Trophoblast cell (in vitro differentiated cells and primary cell): ENCODE measurements at regions not wholly inside any gene's neighbourhood (a gene's known extent, or its start where the extent isn't known, plus 50 kb on each side); places are given as distances from the start of the nearest gene placed in this dataset.

ENCODE experiments used
- DNase-seq, 2 donors: peaks; one replicate each; pipeline ENCODE4 v3.0.0-alpha.2; 2016
- H2AFZ ChIP-seq: 2 replicates; pipeline ENCODE4 v1.6.1; 2013; ENCODE audit warnings: low read length, moderate library complexity, mild to moderate bottlenecking; ENCODE audit not compliant: insufficient read depth, poor library complexity
- H2AK5ac ChIP-seq: 2 replicates; pipeline ENCODE4 v1.6.1; 2013; ENCODE audit warnings: mild to moderate bottlenecking, low read length
- H2BK120ac ChIP-seq: 2 replicates; pipeline ENCODE4 v1.6.1; 2013; ENCODE audit warnings: low read length, mild to moderate bottlenecking, moderate library complexity; ENCODE audit not compliant: insufficient read depth, poor library complexity
- H2BK12ac ChIP-seq: 2 replicates; pipeline ENCODE4 v1.6.1; 2013; ENCODE audit warnings: mild to moderate bottlenecking, low read length, moderate library complexity
- H2BK5ac ChIP-seq: 2 replicates; pipeline ENCODE4 v1.6.1; 2013; ENCODE audit warnings: low read length, low read depth, moderate library complexity, mild to moderate bottlenecking; ENCODE audit not compliant: poor library complexity
- H3K14ac ChIP-seq: 2 replicates; pipeline ENCODE4 v1.6.1; 2013; ENCODE audit warnings: mild to moderate bottlenecking, low read length
- H3K18ac ChIP-seq: 2 replicates; pipeline ENCODE4 v1.6.1; 2013; ENCODE audit warnings: mild to moderate bottlenecking, low read length
- H3K23ac ChIP-seq: 2 replicates; pipeline ENCODE4 v1.6.1; 2013; ENCODE audit warnings: low read length
- H3K27ac ChIP-seq: 2 replicates; pipeline ENCODE4 v1.5.1; 2013; ENCODE audit warnings: low read depth, mild to moderate bottlenecking, inconsistent platforms, low read length, moderate library complexity
- H3K27me3 ChIP-seq: 2 replicates; pipeline ENCODE4 v1.6.1; 2013; ENCODE audit warnings: inconsistent platforms, mild to moderate bottlenecking, low read length, moderate library complexity; ENCODE audit not compliant: insufficient read depth
- H3K36me3 ChIP-seq, 2 experiments: 1 replicate in 1 of 2; 2 replicates in 1 of 2; pipeline ENCODE4 v1.6.1; 2013; ENCODE audit warnings: low read length in 2 of 2, mild to moderate bottlenecking in 2 of 2, moderate library complexity in 1 of 2; ENCODE audit not compliant: insufficient read depth in 2 of 2, control insufficient read depth in 1 of 2
- H3K4ac ChIP-seq: 2 replicates; pipeline ENCODE4 v1.6.1; 2013; ENCODE audit warnings: low read depth, mild to moderate bottlenecking, low read length, moderate library complexity
- H3K4me1 ChIP-seq, 2 experiments: 1 replicate in 1 of 2; 2 replicates in 1 of 2; pipeline ENCODE4 v1.6.1; 2013; ENCODE audit warnings: low read length in 2 of 2, mild to moderate bottlenecking in 2 of 2, moderate library complexity in 1 of 2; ENCODE audit not compliant: insufficient read depth in 2 of 2, control insufficient read depth in 1 of 2
- H3K4me2 ChIP-seq: 2 replicates; pipeline ENCODE4 v1.6.1; 2013; ENCODE audit warnings: inconsistent platforms, mild to moderate bottlenecking, low read length, moderate library complexity
- H3K4me3 ChIP-seq: 2 replicates; pipeline ENCODE4 v1.5.1; 2013; ENCODE audit warnings: mild to moderate bottlenecking, low read depth, low read length, inconsistent platforms
- H3K79me1 ChIP-seq: one replicate; pipeline ENCODE4 v1.6.1; 2013; ENCODE audit warnings: low read length
- H3K79me2 ChIP-seq: 2 replicates; pipeline ENCODE4 v1.6.1; 2013; ENCODE audit warnings: low read length, mild to moderate bottlenecking; ENCODE audit not compliant: control insufficient read depth, insufficient read depth, poor library complexity
- H3K9ac ChIP-seq: 2 replicates; pipeline ENCODE4 v1.6.1; 2013; ENCODE audit warnings: mild to moderate bottlenecking, low read length
- H3K9me3 ChIP-seq: 2 replicates; pipeline ENCODE4 v1.6.1; 2013; ENCODE audit warnings: low read depth, mild to moderate bottlenecking, control low read depth, inconsistent platforms, low read length; ENCODE audit not compliant: insufficient read depth
- H4K12ac ChIP-seq: 2 replicates; pipeline ENCODE4 v1.6.1; 2013; ENCODE audit warnings: low read depth, mild to moderate bottlenecking, low read length, moderate library complexity
- H4K8ac ChIP-seq: 2 replicates; pipeline ENCODE4 v1.6.1; 2013; ENCODE audit warnings: low read depth, mild to moderate bottlenecking, low read length, moderate library complexity
- H4K91ac ChIP-seq: one replicate; pipeline ENCODE4 v1.6.1; 2013; ENCODE audit warnings: low read depth, mild to moderate bottlenecking, low read length, moderate library complexity
- WGBS: extraction: QIAGEN DNeasy Blood & Tissue Kit; methylation state at CpG from one replicate; pipeline ENCODE4 v1.1.7; 2013; ENCODE audit warnings: missing lambda C conversion rate; ENCODE audit not compliant: insufficient read length, insufficient coverage; ENCODE audit errors: extremely low coverage; 5-methylcytosine and 5-hydroxymethylcytosine counted together

GRCh38 chr10:117698809-117699208 is 156.3 kb downstream of the EMX2 start:
- Histone ChIP-seq H3K4me2 (no peak overlapping the region), H3K4ac (no peak overlapping the region), H3K36me3 (no peaks in the 10 kb centered on the region), H2AFZ (no peak overlapping the region), H4K8ac (no peak overlapping the region), H3K27ac (no peak overlapping the region), H2BK120ac (no peak overlapping the region), H3K9me3 (no peaks in the 10 kb centered on the region), H3K79me1 (no peaks in the 10 kb centered on the region), H3K14ac (no peak overlapping the region), H3K23ac (no peak overlapping the region), H2AK5ac (no peak overlapping the region), H3K27me3 (no peaks in the 10 kb centered on the region), H2BK12ac (no peak overlapping the region), H3K18ac (no peak overlapping the region), H4K91ac (no peak overlapping the region), H3K9ac (no peak overlapping the region), H3K79me2 (no peaks in the 10 kb centered on the region), H3K4me3 (no peak overlapping the region), H2BK5ac (no peak overlapping the region), H4K12ac (no peak overlapping the region), H3K4me1 (no peaks in the 10 kb centered on the region)
- no CpG with 5 or more reads among the region's 2 CpGs for WGBS
- no peak for DNase-seq

- H3K18ac ChIP-seq, result no peak overlapping the region
- H4K8ac ChIP-seq, result no peak overlapping the region
- H2AK5ac ChIP-seq, result no peak overlapping the region
- no peaks in the 10 kb centered on the region for H3K36me3 ChIP-seq
- no peak overlapping the region for H3K23ac ChIP-seq
- no peak overlapping the region for H2BK120ac ChIP-seq
- H3K4me1 ChIP-seq, result no peaks in the 10 kb centered on the region
- no peak overlapping the region for H3K14ac ChIP-seq
- H3K4me3 ChIP-seq, result no peak overlapping the region
- no peak for DNase-seq
- no peak overlapping the region for H4K91ac ChIP-seq
- no peak overlapping the region for H3K9ac ChIP-seq
- no peak overlapping the region for H3K27ac ChIP-seq
- no peaks in the 10 kb centered on the region for H3K9me3 ChIP-seq
- H3K4me2 ChIP-seq, result no peak overlapping the region
- H3K27me3 ChIP-seq, result no peaks in the 10 kb centered on the region
- no CpG with 5 or more reads among the region's 7 CpGs for WGBS
- no peak overlapping the region for H2BK12ac ChIP-seq
- no peaks in the 10 kb centered on the region for H3K79me2 ChIP-seq
- H4K12ac ChIP-seq, result no peak overlapping the region
- no peak overlapping the region for H3K4ac ChIP-seq
- H3K79me1 ChIP-seq, result no peaks in the 10 kb centered on the region
- H2BK5ac ChIP-seq, result no peak overlapping the region
- H2AFZ ChIP-seq, result no peak overlapping the region
Measured at GRCh38 chr10:117699436-117700075, 157.0 kb downstream of the EMX2 start.

DNA sequence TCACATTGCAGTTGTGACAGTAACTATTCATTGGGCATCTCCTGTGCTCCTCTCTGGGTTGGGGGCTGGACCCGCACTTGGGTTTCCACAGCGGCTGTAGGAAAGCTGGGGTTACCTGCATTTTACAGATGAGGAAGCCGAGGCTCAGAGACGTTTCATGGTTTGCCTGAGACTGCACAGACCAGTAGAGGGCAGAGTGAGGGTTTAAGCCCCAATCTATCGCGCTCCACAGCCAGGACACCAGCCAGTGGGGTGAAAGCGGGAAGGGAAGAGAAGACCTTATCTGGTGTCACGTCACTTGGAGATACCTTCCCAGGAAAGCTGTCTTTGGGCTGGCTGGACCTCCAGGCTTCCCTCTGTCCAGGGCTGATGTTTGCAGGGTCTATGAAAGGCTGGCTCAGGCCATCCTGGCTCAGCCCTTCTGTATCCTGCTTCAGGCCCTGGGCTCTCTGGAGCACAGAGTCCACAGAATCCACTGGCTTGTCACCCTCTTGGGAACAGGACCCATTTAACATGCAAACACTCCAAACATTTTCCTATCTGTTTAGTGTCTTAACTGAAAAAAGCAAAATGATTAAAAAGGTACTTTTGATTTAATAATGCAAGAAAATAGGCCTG is 167.7 kb downstream of the EMX2 start:
- Histone ChIP-seq H3K27ac (no peak overlapping the region), H2BK12ac (no peak overlapping the region), H3K9me3 (peaks cover 1% of the 10 kb centered on the region), H4K91ac (no peak overlapping the region), H3K79me2 (no peaks in the 10 kb centered on the region), H3K4me1 (no peaks in the 10 kb centered on the region), H3K79me1 (no peaks in the 10 kb centered on the region), H4K8ac (no peak overlapping the region), H3K14ac (no peak overlapping the region), H3K4me2 (no peak overlapping the region), H3K36me3 (no peaks in the 10 kb centered on the region), H2AFZ (no peak overlapping the region), H2BK120ac (no peak overlapping the region), H3K27me3 (no peaks in the 10 kb centered on the region), H3K4me3 (peak overlapping the region; percentile 14), H4K12ac (no peak overlapping the region), H2AK5ac (no peak overlapping the region), H3K18ac (no peak overlapping the region), H3K4ac (no peak overlapping the region), H3K9ac (no peak overlapping the region), H2BK5ac (no peak overlapping the region), H3K23ac (no peak overlapping the region)
- DNase-seq, result peak in 1 of 2 donors; percentile 27
- WGBS, result no CpG with 5 or more reads among the region's 8 CpGs

DNA sequence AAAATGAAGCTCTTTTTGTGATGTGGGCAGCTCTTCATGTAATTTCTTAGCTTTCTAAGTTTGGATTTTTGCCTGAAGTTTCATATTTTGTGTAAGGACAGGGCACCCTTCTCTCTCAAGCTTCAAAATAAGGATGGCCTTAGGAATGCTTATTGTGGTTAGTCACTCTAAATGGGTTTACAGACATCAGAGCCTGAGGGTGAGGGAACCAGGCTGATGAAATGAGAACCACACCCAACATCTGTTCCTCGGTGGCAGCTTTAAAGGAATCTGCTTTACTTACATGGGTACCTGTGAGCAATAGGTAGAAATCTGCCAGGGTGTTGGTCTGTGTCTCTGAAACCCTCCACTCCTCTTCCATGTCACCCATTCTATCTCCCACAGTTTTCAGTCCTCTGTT is 174.3 kb downstream of the EMX2 start:
- Histone ChIP-seq H4K12ac (no peak overlapping the region), H3K4me1 (peaks cover 0 to 10% of the 10 kb centered on the region in 2 experiments), H3K18ac (no peak overlapping the region), H2BK5ac (no peak overlapping the region), H4K8ac (no peak overlapping the region), H3K27ac (no peak overlapping the region), H2BK120ac (no peak overlapping the region), H3K79me2 (no peaks in the 10 kb centered on the region), H3K36me3 (no peaks in the 10 kb centered on the region), H3K14ac (no peak overlapping the region), H4K91ac (no peak overlapping the region), H3K4me3 (no peak overlapping the region), H3K4ac (no peak overlapping the region), H2AFZ (no peak overlapping the region), H2BK12ac (no peak overlapping the region), H2AK5ac (no peak overlapping the region), H3K23ac (no peak overlapping the region), H3K4me2 (no peak overlapping the region), H3K9me3 (no peaks in the 10 kb centered on the region), H3K9ac (no peak overlapping the region), H3K79me1 (no peaks in the 10 kb centered on the region), H3K27me3 (no peaks in the 10 kb centered on the region)
- no CpG with 5 or more reads among the region's 1 CpG for WGBS
- DNase-seq, result peak in 1 of 2 donors; percentile 4
